IPS DF 6.9 (cell line): ENCODE measurements at regions not wholly inside any gene's neighbourhood (a gene's known extent, or its start where the extent isn't known, plus 50 kb on each side); places are given as distances from the start of the nearest gene placed in this dataset.

Source experiments
- DNase-seq: peaks from one replicate; pipeline ENCODE4 v3.0.0-alpha.2; 2013; ENCODE audit warnings: low read depth, low spot score
- H3K27ac ChIP-seq: one replicate; pipeline ENCODE4 v1.5.1; 2013; ENCODE audit warnings: low read length, control low read depth
- H3K27me3 ChIP-seq: 2 replicates; pipeline ENCODE4 v1.6.1; 2013; ENCODE audit warnings: mild to moderate bottlenecking, low read length; ENCODE audit not compliant: control insufficient read depth, insufficient read depth
- H3K36me3 ChIP-seq: 2 replicates; pipeline ENCODE4 v1.6.1; 2013; ENCODE audit warnings: low read length; ENCODE audit not compliant: control insufficient read depth, insufficient read depth
- H3K4me1 ChIP-seq: 2 replicates; pipeline ENCODE4 v1.6.1; 2013; ENCODE audit warnings: low read length; ENCODE audit not compliant: control insufficient read depth, insufficient read depth
- H3K4me3 ChIP-seq: 2 replicates; pipeline ENCODE4 v1.5.1; 2013; ENCODE audit warnings: mild to moderate bottlenecking, low read length
- H3K9me3 ChIP-seq: 2 replicates; pipeline ENCODE4 v1.6.1; 2013; ENCODE audit warnings: low read length, inconsistent platforms; ENCODE audit not compliant: control insufficient read depth, insufficient read depth
- WGBS: extraction: QIAGEN DNeasy Blood & Tissue Kit; methylation state at CpG from one replicate; pipeline ENCODE4 v1.1.7; 2013; ENCODE audit warnings: mixed read lengths, missing lambda C conversion rate; ENCODE audit not compliant: insufficient read length, insufficient coverage; 5-methylcytosine and 5-hydroxymethylcytosine counted together

DNA sequence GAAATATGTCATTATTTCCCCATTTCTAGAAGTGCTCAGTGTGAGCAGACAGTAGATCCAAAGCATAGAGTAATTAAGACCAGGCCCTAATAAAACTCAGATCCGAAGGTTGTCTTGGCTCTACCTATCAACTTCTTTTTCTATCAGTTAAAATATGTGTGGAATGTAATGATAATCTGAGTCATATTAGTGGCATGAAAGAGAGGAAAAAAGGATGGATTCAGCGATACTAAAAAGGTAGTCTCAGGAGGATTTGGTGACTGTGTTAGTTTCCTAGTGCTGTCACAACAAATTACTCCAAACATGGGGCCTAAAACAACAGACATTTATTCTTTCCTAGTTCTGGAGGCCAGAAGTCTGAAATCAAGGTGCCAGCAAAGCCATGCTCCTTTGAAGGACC, 103.7 kb upstream of the NABP1 start:
- no peaks in the 10 kb centered on the region for H3K36me3 ChIP-seq
- no peaks in the 10 kb centered on the region for H3K4me1 ChIP-seq
- no CpG with 5 or more reads among the region's 2 CpGs for WGBS
- no peaks in the 10 kb centered on the region for H3K27me3 ChIP-seq
- H3K27ac ChIP-seq, result no peak overlapping the region
- H3K4me3 ChIP-seq, result no peak overlapping the region
- no peaks in the 10 kb centered on the region for H3K9me3 ChIP-seq
- DNase-seq, result no peak

DNA sequence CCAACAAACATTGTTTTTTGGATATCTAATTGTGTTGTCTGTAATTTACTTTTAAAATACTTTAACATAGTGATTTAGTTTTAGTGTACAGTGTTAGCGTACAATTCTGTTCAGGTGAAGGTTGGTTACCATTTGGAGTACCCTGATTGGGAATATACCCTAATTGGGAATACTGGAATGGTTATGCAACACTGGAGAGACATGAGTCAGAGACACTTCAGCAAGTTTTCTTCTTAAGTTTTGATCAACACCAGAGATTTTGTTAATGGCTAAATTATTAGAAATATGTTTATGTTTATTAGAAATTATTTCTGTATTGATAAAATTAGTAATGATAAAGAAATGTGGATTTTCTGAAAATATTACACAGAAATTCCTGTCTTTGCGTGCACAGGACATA, 100.3 kb upstream of the NABP1 start:
- H3K27me3 ChIP-seq, result no peaks in the 10 kb centered on the region
- no CpG with 5 or more reads among the region's 2 CpGs for WGBS
- no peak for DNase-seq
- H3K27ac ChIP-seq, result no peak overlapping the region
- H3K4me3 ChIP-seq, result no peak overlapping the region
- no peaks in the 10 kb centered on the region for H3K4me1 ChIP-seq
- no peaks in the 10 kb centered on the region for H3K9me3 ChIP-seq
- no peaks in the 10 kb centered on the region for H3K36me3 ChIP-seq

DNA sequence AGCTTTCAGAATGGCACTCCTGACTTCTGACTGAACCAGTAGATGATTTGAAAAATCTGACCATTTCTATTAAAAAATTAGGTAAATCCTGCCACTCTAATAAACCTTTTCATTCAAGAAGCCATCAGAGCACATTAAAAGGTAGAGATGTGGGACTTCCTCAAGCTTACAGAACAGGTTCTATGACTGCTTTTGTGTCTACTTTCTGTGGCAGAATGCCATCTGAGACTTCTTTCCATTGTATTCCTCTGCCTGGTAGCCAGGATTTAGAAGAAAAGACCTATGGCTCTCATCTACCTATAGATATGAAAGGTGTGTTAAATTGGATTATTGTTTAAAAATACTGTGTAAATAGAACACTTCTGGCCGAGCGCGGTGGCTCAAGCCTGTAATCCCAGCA, 99.9 kb upstream of the NABP1 start:
- H3K9me3 ChIP-seq, result no peaks in the 10 kb centered on the region
- no peaks in the 10 kb centered on the region for H3K36me3 ChIP-seq
- no peaks in the 10 kb centered on the region for H3K4me1 ChIP-seq
- WGBS, result no CpG with 5 or more reads among the region's 3 CpGs
- no peak overlapping the region for H3K4me3 ChIP-seq
- no peaks in the 10 kb centered on the region for H3K27me3 ChIP-seq
- H3K27ac ChIP-seq, result no peak overlapping the region
- DNase-seq, result no peak

DNA sequence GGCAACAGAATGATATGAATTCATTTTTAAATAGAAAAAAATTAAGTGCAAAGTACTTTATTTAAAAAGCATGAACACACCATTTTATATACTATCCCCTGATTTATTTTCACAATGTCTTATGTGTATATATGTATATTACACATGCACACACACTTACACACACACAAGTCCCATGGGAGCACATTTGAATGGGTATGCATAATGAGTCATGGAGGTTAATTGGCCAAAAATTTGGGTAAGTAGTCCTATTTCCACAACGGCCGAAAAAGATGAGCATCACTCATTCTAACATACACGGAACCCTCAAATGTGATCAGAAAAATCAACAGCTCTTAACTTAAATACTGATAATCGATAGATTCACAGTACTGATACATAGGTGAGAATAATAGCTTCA, 97.4 kb upstream of the NABP1 start:
- no peak overlapping the region for H3K4me3 ChIP-seq
- H3K27me3 ChIP-seq, result no peaks in the 10 kb centered on the region
- H3K9me3 ChIP-seq, result no peaks in the 10 kb centered on the region
- no peaks in the 10 kb centered on the region for H3K4me1 ChIP-seq
- no peak overlapping the region for H3K27ac ChIP-seq
- no peaks in the 10 kb centered on the region for H3K36me3 ChIP-seq
- WGBS, result no CpG with 5 or more reads among the region's 4 CpGs
- no peak for DNase-seq

DNA sequence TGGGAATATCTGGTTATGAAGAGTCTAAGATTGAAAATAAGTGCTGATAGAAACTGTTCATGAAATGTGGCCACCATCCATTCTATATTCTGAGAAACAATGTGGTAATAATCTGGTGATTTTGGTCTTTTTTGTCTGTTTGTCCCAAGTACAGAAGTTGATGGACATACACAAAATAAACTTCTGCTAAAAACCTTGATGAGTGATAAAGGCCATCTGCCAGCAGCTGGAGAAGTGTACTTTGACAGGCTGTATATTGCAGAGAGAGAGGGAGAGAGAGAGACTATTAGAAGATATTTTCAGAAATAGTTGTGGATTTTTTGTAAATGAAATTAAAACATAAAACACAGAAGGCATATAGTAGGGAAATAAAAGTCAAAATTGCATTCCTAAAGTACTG, 96.9 kb upstream of the NABP1 start:
- Histone ChIP-seq H3K4me1 (no peaks in the 10 kb centered on the region), H3K36me3 (no peaks in the 10 kb centered on the region), H3K27ac (no peak overlapping the region), H3K27me3 (no peaks in the 10 kb centered on the region), H3K9me3 (no peaks in the 10 kb centered on the region), H3K4me3 (no peak overlapping the region)
- no peak for DNase-seq

DNA sequence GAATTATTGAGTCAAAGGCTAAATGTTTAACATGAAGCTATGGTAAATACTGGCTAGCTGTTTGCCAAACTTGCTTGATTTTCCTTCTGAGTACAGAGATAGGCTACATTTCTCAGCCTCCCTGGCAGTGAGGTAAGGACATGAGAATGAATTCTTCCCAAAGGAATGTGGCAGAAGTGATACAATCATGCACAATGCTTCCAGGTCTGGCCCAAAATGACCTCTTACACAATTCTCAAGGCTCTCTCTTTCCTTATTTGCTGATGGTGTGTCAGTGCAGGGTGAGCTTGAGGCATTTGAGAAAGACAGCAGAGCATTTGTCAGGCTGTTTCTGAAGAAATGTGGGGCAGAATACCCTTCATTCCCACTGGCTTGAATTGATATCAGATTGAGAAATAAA, 95.6 kb upstream of the NABP1 start:
- H3K4me3 ChIP-seq, result no peak overlapping the region
- H3K4me1 ChIP-seq, result no peaks in the 10 kb centered on the region
- no peaks in the 10 kb centered on the region for H3K9me3 ChIP-seq
- no peak overlapping the region for H3K27ac ChIP-seq
- no peak for DNase-seq
- no peaks in the 10 kb centered on the region for H3K36me3 ChIP-seq
- no peaks in the 10 kb centered on the region for H3K27me3 ChIP-seq

DNA sequence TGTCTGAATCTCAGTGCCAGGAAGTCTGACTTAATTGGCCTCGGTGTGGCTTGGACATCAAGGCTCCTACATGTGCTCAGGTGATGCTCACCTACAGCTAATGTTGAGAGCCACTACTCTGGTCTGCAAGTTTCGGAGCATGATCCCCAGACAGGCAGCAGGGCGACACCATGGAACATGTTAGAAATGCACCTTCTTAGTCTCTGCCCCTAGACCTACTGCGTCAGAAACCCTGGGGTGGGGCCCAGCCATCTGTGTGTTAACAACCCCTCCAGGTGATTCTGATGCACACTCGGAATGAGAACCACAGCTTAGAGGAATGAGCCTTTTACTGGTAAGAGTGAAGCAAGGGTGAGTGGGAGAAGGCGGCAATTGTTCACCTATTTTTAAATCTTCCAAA, 86.9 kb upstream of the NABP1 start:
- H3K36me3 ChIP-seq, result no peaks in the 10 kb centered on the region
- no peak overlapping the region for H3K4me3 ChIP-seq
- H3K27me3 ChIP-seq, result no peaks in the 10 kb centered on the region
- H3K9me3 ChIP-seq, result no peaks in the 10 kb centered on the region
- H3K4me1 ChIP-seq, result no peaks in the 10 kb centered on the region
- WGBS, result no CpG with 5 or more reads among the region's 6 CpGs
- no peak overlapping the region for H3K27ac ChIP-seq
- no peak for DNase-seq

DNA sequence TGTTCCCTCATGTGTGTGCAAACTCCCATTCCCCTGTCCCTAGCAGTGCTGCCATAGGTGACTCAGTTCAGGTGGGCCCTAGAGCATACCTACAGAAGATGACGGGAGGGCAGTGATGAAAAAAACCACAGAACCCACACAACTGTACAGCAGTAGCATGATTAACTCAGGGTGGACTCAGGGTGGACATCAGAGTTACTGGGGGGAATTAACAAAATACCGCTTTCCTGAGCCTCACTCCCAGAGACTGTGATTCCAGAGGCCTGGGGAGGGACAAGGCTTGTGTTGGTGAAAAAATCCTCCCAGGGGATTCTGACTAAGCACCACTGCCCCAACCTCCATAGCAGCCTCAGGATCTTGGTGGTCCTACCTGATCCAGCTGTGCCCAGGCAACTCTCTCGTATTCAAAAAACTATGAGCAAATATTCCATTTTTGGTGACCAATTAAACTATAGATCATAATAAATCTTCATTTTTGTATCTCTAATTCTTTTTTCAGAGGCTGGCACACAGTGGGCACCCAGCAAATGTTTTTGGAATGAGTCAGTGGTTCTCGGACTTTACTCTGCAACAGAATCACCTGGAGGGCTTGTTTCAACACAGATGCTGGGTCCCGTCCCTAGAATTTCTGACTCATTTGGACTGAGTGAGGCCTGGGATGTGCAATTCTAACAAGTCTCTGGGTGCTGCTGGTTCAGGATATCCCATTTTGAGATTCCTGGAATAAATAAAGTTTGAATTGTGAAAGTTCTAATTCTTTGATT, 84.1 kb upstream of the NABP1 start:
- H3K36me3 ChIP-seq, result no peaks in the 10 kb centered on the region
- H3K27ac ChIP-seq, result no peak overlapping the region
- no peaks in the 10 kb centered on the region for H3K9me3 ChIP-seq
- no peaks in the 10 kb centered on the region for H3K4me1 ChIP-seq
- DNase-seq, result no peak
- WGBS, result no CpG with 5 or more reads among the region's 5 CpGs
- no peak overlapping the region for H3K4me3 ChIP-seq
- no peaks in the 10 kb centered on the region for H3K27me3 ChIP-seq

DNA sequence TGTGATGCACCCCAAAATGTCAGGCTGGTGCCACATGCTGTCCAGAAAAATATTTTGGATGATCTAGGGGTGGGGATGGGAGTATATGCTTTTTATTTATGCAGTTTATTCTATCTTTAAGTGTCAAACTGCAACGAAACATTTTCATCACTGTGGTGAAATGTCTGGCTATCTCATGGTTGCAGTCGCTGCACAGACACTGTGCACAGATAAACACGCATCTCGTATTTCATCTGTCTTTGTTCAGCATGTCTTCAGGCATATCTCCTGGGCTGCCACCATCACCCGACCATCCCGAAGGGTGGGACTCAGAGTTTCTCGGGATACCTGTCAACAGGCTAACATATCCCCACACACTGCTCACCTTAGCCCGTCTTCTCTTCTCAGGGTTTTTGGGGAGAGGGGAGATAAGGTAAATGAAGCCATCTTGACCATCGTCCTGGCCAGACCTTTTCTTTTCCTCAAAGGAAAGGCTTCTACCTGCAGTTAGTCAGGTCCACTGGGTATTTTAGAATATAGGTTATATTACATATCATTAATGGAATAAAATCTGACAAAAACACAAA, 80.7 kb upstream of the NABP1 start:
- Histone ChIP-seq H3K36me3 (no peaks in the 10 kb centered on the region), H3K4me1 (no peaks in the 10 kb centered on the region), H3K27me3 (no peaks in the 10 kb centered on the region), H3K4me3 (no peak overlapping the region), H3K9me3 (no peaks in the 10 kb centered on the region), H3K27ac (no peak overlapping the region)
- whole genome bisulfite sequencing, result no CpG with 5 or more reads among the region's 9 CpGs
- DNase-seq, result no peak

DNA sequence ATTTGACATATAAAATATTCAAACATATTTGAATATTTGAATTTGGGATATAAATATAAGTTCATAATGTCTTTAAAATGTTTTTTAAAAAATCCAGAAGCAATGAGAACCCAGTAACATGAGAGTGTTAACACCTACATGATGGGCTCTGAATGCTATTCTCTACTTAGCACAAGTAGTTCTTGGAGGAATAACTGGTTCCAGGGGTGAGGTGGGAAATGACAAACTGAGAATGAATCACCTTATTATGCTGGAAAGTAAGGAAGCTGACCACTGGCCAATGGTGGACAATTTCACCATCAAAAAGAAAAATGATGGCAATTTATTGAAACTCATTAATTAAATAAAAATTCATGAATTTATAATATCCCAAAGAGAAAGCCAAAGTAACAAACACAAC, 79.6 kb upstream of the NABP1 start:
- H3K9me3 ChIP-seq, result no peaks in the 10 kb centered on the region
- no peaks in the 10 kb centered on the region for H3K27me3 ChIP-seq
- H3K4me1 ChIP-seq, result no peaks in the 10 kb centered on the region
- H3K27ac ChIP-seq, result no peak overlapping the region
- no peak overlapping the region for H3K4me3 ChIP-seq
- no peak for DNase-seq
- H3K36me3 ChIP-seq, result no peaks in the 10 kb centered on the region

DNA sequence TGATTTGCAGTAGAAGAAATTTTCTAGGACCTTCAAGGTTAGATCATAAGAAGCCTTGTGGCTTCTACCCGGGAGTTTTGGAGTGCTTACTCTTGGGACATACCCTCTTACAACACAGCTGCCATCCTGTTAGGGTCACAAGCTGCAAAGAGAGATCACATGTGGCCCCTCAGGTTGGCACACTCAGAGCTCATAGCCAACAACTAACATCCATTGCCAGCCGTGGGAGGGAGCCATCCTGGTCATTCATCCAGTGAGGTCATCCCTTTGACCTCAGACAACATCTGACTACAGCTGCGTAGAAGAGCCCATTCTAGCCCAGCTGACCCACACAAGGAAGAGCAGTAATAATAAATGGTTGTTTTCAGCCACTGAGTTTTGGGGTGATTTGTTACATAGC, 76.9 kb upstream of the NABP1 start:
- no peak for DNase-seq
- Histone ChIP-seq H3K4me3 (no peak overlapping the region), H3K27me3 (no peaks in the 10 kb centered on the region), H3K36me3 (no peaks in the 10 kb centered on the region), H3K27ac (no peak overlapping the region), H3K4me1 (no peaks in the 10 kb centered on the region), H3K9me3 (no peaks in the 10 kb centered on the region)
- WGBS, result no CpG with 5 or more reads among the region's 3 CpGs
